ENCODE measurements at regions not wholly inside any gene's neighbourhood (a gene's known extent, or its start where the extent isn't known, plus 50 kb on each side); places are given as distances from the start of the nearest gene placed in this dataset.

DNA sequence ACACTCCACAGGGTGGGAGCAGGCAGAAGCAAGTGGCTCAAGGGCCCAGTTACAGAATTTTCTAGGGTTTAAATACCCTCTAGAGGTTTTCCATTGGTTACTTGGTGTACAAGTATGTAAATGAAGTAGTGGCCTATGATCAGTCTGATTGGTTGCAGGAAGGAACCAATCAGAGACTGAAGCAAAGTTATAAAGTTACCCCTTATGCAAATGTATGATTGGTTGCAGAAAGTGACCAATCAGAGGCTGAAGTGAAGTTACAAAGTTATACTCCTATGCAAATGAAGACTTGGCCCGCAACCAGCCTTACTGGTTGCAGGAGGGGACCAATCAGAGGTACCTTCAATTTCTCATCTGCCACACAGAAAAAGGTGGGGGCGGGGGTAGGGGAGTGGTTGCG is 154.6 kb downstream of the INO80D start:
- Histone ChIP-seq H3K27ac (ENCODE audit: low read depth, low read length) (no peak overlapping the region), H2AFZ (ENCODE audit: low read length) (no peak overlapping the region), H3K79me2 (ENCODE audit: insufficient read depth, low read length) (no peaks in the 10 kb centered on the region), H3K9me3 (ENCODE audit: low read depth, low read length) (no peaks in the 10 kb centered on the region), H3K4me2 (ENCODE audit: insufficient read depth, low read length) (no peak overlapping the region), H4K20me1 (ENCODE audit: insufficient read depth, low read length) (no peaks in the 10 kb centered on the region), H3K27me3 (ENCODE audit: insufficient read depth, low read length) (peaks cover 11% of the 10 kb centered on the region), H3K4me1 (ENCODE audit: insufficient read depth, low read length) (peaks cover 4% of the 10 kb centered on the region), H3K4me3 (ENCODE audit: insufficient read depth, low read length) (no peak overlapping the region), H3K36me3 (ENCODE audit: insufficient read depth, low read length) (no peaks in the 10 kb centered on the region)
- TF ChIP-seq, protein P1, sequence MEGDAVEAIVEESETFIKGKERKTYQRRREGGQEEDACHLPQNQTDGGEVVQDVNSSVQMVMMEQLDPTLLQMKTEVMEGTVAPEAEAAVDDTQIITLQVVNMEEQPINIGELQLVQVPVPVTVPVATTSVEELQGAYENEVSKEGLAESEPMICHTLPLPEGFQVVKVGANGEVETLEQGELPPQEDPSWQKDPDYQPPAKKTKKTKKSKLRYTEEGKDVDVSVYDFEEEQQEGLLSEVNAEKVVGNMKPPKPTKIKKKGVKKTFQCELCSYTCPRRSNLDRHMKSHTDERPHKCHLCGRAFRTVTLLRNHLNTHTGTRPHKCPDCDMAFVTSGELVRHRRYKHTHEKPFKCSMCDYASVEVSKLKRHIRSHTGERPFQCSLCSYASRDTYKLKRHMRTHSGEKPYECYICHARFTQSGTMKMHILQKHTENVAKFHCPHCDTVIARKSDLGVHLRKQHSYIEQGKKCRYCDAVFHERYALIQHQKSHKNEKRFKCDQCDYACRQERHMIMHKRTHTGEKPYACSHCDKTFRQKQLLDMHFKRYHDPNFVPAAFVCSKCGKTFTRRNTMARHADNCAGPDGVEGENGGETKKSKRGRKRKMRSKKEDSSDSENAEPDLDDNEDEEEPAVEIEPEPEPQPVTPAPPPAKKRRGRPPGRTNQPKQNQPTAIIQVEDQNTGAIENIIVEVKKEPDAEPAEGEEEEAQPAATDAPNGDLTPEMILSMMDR (IDR thresholded peaks at IDR 0.05; ENCODE audit: extremely low read depth, low read depth, low read length) = no peak
- DNase-seq (ENCODE audit: insufficient read length, low spot score, missing footprints) = no peak

DNA sequence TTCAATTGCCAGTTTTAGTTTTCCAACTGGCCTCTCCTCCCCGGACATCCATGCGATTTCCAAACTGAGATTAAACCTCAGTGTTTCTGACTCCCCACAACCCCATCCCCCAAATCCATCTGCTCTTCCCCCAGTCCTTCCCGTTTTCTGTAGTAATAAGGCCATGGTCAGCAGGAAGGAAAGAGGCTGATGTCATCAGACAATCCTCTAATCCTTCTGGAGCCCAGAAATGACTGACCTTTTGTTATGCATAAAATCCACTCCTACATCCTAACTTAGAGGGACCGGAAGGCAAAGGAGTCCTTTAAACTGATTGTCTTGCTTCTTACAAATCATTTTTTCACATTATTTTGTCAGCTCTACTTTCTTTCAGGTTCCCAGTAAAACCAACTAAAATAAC is 155.8 kb downstream of the INO80D start:
- Histone ChIP-seq H2AFZ (ENCODE audit: low read length) (no peak overlapping the region), H3K27ac (ENCODE audit: low read depth, low read length) (no peak overlapping the region), H3K27me3 (ENCODE audit: insufficient read depth, low read length) (peaks cover 14% of the 10 kb centered on the region), H3K4me3 (ENCODE audit: insufficient read depth, low read length) (no peak overlapping the region), H3K4me2 (ENCODE audit: insufficient read depth, low read length) (no peak overlapping the region), H3K4me1 (ENCODE audit: insufficient read depth, low read length) (peaks cover 6% of the 10 kb centered on the region), H3K9me3 (ENCODE audit: low read depth, low read length) (no peaks in the 10 kb centered on the region), H3K36me3 (ENCODE audit: insufficient read depth, low read length) (no peaks in the 10 kb centered on the region), H3K79me2 (ENCODE audit: insufficient read depth, low read length) (no peaks in the 10 kb centered on the region), H4K20me1 (ENCODE audit: insufficient read depth, low read length) (no peaks in the 10 kb centered on the region)
- TF ChIP-seq, protein P1 (IDR thresholded peaks at IDR 0.05; ENCODE audit: extremely low read depth, low read depth, low read length) = no peak
- DNase-seq (ENCODE audit: insufficient read length, low spot score, missing footprints) = no peak

DNA sequence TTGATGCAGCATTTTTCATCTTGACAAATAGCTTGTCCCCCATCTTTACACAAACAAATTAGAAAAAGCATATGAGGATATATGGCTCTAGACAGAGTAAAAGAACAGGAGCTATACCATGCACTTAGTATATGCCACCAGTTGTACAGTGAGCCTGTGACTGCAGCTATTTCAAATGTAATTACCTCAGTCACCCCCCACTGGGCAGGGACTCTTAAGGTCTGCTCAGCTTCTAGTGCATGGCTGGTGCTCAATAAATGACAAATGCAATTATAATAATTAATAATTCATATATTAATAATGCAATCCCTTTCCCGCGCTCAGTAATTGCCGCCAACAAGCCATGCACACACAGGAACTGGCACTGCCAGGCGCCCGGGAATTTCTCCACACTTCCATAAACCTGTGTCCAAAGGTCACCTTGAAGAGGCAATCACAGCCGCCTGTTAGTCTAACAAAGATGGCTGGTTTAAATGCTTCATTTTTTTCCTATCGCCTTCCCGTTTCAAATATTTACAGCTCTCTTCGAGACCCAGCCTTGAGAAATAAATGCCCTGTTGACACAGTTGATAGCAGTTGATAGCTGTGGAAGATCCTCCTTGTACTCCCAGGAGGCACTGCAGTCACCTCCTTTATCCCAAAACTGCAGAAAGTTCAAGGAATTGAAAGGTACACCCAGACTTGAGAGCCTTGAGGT is 156.6 kb downstream of the INO80D start:
- TF ChIP-seq, protein P1 (IDR thresholded peaks at IDR 0.05; ENCODE audit: extremely low read depth, low read depth, low read length) = no peak
- H2AFZ ChIP-seq (ENCODE audit: low read length) = no peak overlapping the region
- DNase-seq (ENCODE audit: insufficient read length, low spot score, missing footprints) = no peak
- no peak overlapping the region for H3K4me3 ChIP-seq (ENCODE audit: insufficient read depth, low read length)
- no peaks in the 10 kb centered on the region for H3K36me3 ChIP-seq (ENCODE audit: insufficient read depth, low read length)
- H3K27ac ChIP-seq (ENCODE audit: low read depth, low read length) = no peak overlapping the region
- H3K27me3 ChIP-seq (ENCODE audit: insufficient read depth, low read length) = peaks cover 14% of the 10 kb centered on the region
- no peaks in the 10 kb centered on the region for H4K20me1 ChIP-seq (ENCODE audit: insufficient read depth, low read length)
- H3K4me2 ChIP-seq (ENCODE audit: insufficient read depth, low read length) = no peak overlapping the region
- H3K9me3 ChIP-seq (ENCODE audit: low read depth, low read length) = no peaks in the 10 kb centered on the region
- peaks cover 6% of the 10 kb centered on the region for H3K4me1 ChIP-seq (ENCODE audit: insufficient read depth, low read length)
- H3K79me2 ChIP-seq (ENCODE audit: insufficient read depth, low read length) = no peaks in the 10 kb centered on the region

DNA sequence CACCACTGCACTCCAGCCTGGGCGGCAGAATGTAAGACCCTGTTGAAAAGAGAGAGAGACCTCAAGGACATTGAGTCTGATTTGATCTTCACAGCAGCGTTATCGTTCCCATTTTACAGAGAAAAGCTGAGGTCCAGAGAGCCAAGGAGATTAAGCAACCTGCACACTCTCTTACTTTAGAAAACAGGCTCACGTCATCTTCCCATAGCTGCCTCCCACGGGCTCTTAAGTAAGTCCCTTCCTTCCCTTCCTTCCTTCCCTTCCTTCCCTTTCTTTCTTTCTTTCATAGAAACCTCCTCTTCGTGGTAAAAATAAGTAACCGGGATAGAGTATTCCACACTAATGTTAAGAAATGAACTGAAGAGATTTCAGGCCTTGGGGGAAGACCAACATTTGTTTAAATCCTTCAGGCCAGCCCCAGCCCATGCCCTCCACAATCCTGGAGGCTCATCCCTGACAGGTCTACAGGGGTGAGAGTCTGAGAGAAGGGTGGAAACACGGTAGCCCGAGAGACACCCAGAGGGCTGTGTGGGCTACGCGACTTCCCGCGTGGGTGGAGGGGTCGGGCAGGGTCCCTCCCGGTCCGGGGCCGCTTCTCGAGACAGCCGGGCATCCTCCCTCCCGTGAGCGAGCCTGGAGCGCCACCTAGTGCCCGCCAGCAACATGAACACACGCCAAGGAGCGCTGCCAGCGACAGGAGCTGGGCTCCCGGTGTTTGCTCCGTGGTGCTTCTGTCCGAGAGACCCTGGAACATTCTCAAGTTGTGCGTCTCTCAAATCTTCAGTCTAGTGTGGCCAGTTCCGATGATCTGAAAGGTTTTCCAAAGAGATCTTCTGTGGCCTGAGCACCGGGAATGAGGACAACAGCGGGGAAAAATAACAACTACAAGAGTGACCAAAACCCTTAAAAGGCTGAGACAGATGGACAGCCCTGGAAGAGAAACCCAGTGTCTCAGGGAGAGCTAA is 160.3 kb downstream of the INO80D start:
- Histone ChIP-seq H3K4me2 (ENCODE audit: insufficient read depth, low read length) (peak overlapping the region; percentile 82), H3K9me3 (ENCODE audit: low read depth, low read length) (no peaks in the 10 kb centered on the region), H3K4me3 (ENCODE audit: insufficient read depth, low read length) (peak overlapping the region; percentile 61), H3K4me1 (ENCODE audit: insufficient read depth, low read length) (peaks cover 6% of the 10 kb centered on the region), H2AFZ (ENCODE audit: low read length) (peak overlapping the region; percentile 74), H3K36me3 (ENCODE audit: insufficient read depth, low read length) (no peaks in the 10 kb centered on the region), H3K27me3 (ENCODE audit: insufficient read depth, low read length) (peaks cover 29% of the 10 kb centered on the region), H3K79me2 (ENCODE audit: insufficient read depth, low read length) (no peaks in the 10 kb centered on the region), H3K27ac (ENCODE audit: low read depth, low read length) (no peak overlapping the region), H4K20me1 (ENCODE audit: insufficient read depth, low read length) (no peaks in the 10 kb centered on the region)
- TF ChIP-seq, protein P1 (IDR thresholded peaks at IDR 0.05; ENCODE audit: extremely low read depth, low read depth, low read length) = peak; percentile 90
- DNase-seq (ENCODE audit: insufficient read length, low spot score, missing footprints) = peak; percentile 93

All from osteoblast (primary cell).